Nephron progenitor cell (in vitro differentiated cells): ENCODE measurements at regions not wholly inside any gene's neighbourhood (a gene's known extent, or its start where the extent isn't known, plus 50 kb on each side); places are given as distances from the start of the nearest gene placed in this dataset.
A peak's percentile ranks its signal among the peaks of the same experiment; 100 is the strongest.

Experiments
- DNase-seq: peaks from one replicate; pipeline ENCODE4 v3.0.0; 2021
- H3K27ac Mint-ChIP-seq: 2 replicates; pipeline ENCODE4 v1.8.0; 2021; ENCODE audit warnings: mild to moderate bottlenecking, moderate library complexity, mixed read lengths
- H3K27me3 Mint-ChIP-seq: 2 replicates; pipeline ENCODE4 v1.8.0; 2021; ENCODE audit warnings: mild to moderate bottlenecking, low read depth, mixed read lengths; ENCODE audit not compliant: poor library complexity
- H3K36me3 Mint-ChIP-seq: 2 replicates; pipeline ENCODE4 v1.8.0; 2021; ENCODE audit warnings: low read depth, mixed read lengths
- H3K4me1 Mint-ChIP-seq: 2 replicates; pipeline ENCODE4 v1.8.0; 2021; ENCODE audit warnings: mixed read lengths
- H3K4me3 Mint-ChIP-seq: 2 replicates; pipeline ENCODE4 v1.8.0; 2021; ENCODE audit warnings: mild to moderate bottlenecking, moderate library complexity, mixed read lengths
- H3K9me3 Mint-ChIP-seq: 2 replicates; pipeline ENCODE4 v1.8.0; 2021; ENCODE audit warnings: mild to moderate bottlenecking, moderate library complexity, mixed read lengths
- CTCF ChIP-seq: fragments of 200-600 bp; sonication (generic); IDR thresholded peaks from 2 replicates; pipeline ENCODE4 v1.5.0; 2021; ENCODE audit warnings: antibody characterized with exemption

GRCh38 chr10:25875556-25876165 is 58.4 kb upstream of the MYO3A start:
- Mint-ChIP-seq H3K27me3 (peaks cover 6% of the 10 kb centered on the region), H3K36me3 (no peaks in the 10 kb centered on the region), H3K4me3 (no peak overlapping the region), H3K27ac (no peak overlapping the region), H3K9me3 (peaks cover 6% of the 10 kb centered on the region), H3K4me1 (no peaks in the 10 kb centered on the region)
- TF ChIP-seq CTCF = peak; percentile 89
- peak; percentile 86 for DNase-seq

DNA sequence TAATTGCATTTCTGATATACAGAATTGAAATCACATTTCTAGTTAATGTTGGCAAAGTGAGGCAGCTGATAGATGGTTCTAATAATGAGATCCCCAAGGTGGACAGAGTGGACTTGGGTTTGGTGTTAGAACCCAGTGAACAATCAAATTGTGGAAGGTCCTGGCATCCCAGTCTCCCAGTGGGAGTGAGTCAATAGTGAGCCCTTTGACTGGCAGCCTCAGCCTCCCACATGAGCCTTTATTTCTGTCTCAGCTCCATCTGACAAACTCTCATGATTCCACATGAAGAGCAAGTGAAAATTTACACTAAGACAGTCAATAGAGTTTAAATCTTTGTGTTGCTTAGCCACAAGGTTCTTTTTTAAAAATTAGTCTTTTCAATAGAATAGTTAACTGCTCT is 56.7 kb upstream of the MYO3A start:
- H3K9me3 Mint-ChIP-seq = no peaks in the 10 kb centered on the region

More for the DNA sequence above, 56.7 kb upstream of the MYO3A start:
- no peak for TF ChIP-seq CTCF
- Mint-ChIP-seq H3K27me3 (peaks cover 4% of the 10 kb centered on the region), H3K27ac (no peak overlapping the region), H3K36me3 (no peaks in the 10 kb centered on the region), H3K4me1 (no peaks in the 10 kb centered on the region), H3K4me3 (no peak overlapping the region)
- no peak for DNase-seq
